GM12801 (cell line): ENCODE measurements at regions not wholly inside any gene's neighbourhood (a gene's known extent, or its start where the extent isn't known, plus 50 kb on each side); places are given as distances from the start of the nearest gene placed in this dataset.

Experiments
- CTCF ChIP-seq: IDR thresholded peaks from one replicate; pipeline ENCODE4 v1.5.1; 2011; ENCODE audit warnings: control low read depth; ENCODE audit not compliant: insufficient read length; ENCODE audit errors: extremely low read depth

- no peak for TF ChIP-seq CTCF
These were observed 444.8 kb downstream of the MAT2B start for GRCh38 chr5:163950248-163950647.

GRCh38 chr5:163951069-163951468, 445.6 kb downstream of the MAT2B start:
- TF ChIP-seq CTCF = no peak

GRCh38 chr5:163953901-163954300, 448.5 kb downstream of the MAT2B start:
- TF ChIP-seq CTCF = no peak

GRCh38 chr5:163963881-163964280, 458.5 kb downstream of the MAT2B start:
- TF ChIP-seq CTCF = no peak

- no peak for TF ChIP-seq CTCF
These were observed 459.3 kb downstream of the MAT2B start for GRCh38 chr5:163964671-163965070.

- no peak for TF ChIP-seq CTCF
These were observed 461.8 kb downstream of the MAT2B start for GRCh38 chr5:163967268-163967667.

GRCh38 chr5:163968651-163969050, 463.2 kb downstream of the MAT2B start:
- no peak for TF ChIP-seq CTCF

GRCh38 chr5:163976696-163977095, 471.3 kb downstream of the MAT2B start:
- TF ChIP-seq CTCF = no peak
